Fibroblast of skin of left biceps (primary cell): ENCODE measurements at regions not wholly inside any gene's neighbourhood (a gene's known extent, or its start where the extent isn't known, plus 50 kb on each side); places are given as distances from the start of the nearest gene placed in this dataset.

Source experiments
- DNase-seq, 2 experiments: peaks; one replicate each; pipeline ENCODE4 v3.0.0-alpha.2; 2013; ENCODE audit warnings: low read depth in 2 of 2

GRCh38 chr20:63070771-63071540, 64.2 kb upstream of the BHLHE23 start:
- no peak for DNase-seq

DNA sequence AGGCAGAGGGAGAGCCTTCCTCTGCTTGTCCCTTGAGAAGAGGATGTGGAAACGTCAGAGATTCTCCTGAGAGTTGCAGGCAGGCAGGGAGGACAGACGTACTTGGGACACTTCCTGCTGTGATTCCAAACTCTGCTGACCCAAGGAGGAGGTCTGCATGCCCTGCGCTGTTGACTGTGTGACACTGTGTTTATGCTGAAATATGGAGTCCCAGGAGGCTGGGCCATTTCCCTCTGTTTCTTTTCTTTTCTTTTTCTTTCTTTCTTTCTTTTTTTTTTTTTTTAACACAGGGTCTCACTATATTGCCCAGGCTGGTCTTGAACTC, 63.5 kb upstream of the BHLHE23 start:
- DNase-seq = no peak

DNA sequence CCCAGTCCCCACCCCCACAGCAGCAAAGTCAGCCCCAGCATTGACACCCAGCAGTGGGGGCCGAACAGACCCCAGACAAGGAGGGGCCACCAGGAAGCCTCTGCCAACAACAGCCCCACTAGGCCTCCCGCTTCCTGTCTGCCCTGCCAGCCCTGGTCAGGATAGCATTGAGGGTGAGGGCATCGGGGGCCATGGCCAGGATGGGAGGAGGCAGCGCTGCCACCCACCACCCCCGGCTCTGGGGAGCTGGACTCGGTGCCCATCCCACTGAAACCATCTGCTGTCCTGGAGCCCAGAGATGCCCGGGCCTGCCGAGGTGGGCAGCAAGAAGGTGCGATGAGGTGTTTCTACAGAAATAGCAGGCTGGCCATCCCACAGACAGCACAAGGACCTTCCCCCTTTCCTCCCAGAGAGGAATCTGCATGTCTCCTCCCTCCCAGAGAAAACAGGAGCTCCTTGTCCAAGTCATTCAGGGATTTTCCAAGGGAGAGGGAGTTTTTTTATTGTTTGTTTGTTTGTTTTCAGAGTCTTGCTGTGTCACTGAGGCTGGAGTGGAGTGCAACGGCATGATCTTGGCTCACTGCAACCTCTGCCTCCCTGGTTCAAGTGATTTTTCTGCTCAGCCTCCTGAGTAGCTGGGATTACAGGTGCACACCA, 62.1 kb upstream of the BHLHE23 start:
- DNase-seq = no peak

GRCh38 chr20:63067721-63068560, 61.2 kb upstream of the BHLHE23 start:
- no peak for DNase-seq

- DNase-seq = no peak
Observed at GRCh38 chr20:63067266-63067635, 60.5 kb upstream of the BHLHE23 start.

- DNase-seq = no peak
Observed at GRCh38 chr20:63066506-63067265, 59.9 kb upstream of the BHLHE23 start.

DNA sequence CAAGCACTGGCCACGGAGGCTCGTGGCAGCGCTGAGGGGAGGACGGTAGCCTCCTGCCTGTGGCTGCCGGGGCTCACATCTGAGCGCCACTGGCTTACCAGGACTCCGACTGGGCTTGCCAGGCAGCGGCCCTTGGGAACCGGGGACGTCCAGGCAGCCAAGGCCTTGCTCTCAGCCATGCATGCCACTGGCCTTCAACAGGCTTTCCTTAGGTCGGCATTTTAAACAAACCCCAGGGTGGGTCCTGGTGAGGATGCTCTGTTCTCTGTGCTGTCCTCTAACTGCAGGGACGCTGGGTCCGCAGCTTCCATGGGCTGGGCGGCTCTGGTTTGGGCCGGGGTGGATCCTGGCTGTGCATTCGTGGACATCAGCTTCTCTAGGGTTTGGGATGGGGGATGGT, 59.1 kb upstream of the BHLHE23 start:
- DNase-seq = no peak

- DNase-seq = no peak
Observed at GRCh38 chr20:63064745-63065711, 58.3 kb upstream of the BHLHE23 start.

- no peak for DNase-seq
Observed at GRCh38 chr20:63064310-63064709, 57.5 kb upstream of the BHLHE23 start.

- no peak for DNase-seq
Observed at GRCh38 chr20:63062188-63063140, 55.7 kb upstream of the BHLHE23 start.

DNA sequence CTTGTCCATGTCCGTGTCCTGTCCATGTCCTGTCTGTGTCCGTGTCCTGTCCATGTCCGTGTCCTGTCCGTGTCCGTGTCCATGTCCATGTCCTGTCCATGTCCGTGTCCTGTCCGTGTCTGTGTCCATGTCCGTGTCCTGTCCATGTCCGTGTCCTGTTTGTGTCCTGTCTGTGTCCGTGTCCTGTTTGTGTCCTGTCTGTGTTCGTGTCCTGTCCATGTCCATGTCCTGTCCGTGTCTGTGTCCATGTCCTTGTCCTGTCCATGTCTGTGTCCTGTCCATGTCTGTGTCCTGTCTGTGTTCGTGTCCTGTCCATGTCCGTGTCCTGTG, 55.0 kb upstream of the BHLHE23 start:
- DNase-seq = no peak

DNA sequence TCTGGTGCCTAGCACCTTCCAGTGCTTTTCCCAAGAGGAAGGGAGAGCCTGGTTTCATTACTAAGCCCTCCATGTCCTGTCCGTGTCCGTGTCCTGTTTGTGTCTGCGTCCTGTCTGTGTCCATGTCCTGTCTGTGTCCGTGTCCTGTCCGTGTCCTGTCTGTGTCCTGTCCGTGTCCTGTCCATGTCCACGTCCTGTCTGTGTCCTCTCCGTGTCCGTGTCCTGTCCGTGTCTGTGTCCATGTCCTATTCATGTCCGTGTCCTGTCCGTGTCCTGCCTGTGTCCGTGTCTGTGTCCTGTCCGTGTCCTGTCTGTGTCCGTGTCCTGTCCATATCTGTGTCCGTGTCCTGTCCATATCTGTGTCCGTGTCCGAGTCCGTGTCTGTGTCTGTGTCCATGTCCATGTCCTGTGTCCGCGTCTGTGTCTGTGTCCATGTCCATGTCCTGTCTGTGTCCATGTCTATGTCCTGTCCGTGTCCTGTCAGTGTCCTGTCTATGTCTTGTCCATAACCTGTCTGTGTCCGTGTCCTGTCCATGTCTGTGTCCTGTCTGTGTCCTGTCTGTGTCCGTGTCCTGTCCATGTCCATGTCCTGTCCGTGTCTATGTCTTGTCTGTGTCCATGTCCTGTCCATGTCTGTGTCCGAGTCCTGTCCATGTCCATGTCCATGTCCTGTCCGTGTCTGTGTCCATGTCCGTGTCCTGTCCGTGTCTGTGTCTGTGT, 54.4 kb upstream of the BHLHE23 start:
- no peak for DNase-seq

GRCh38 chr20:63060057-63060991, 53.6 kb upstream of the BHLHE23 start:
- no peak for DNase-seq

DNA sequence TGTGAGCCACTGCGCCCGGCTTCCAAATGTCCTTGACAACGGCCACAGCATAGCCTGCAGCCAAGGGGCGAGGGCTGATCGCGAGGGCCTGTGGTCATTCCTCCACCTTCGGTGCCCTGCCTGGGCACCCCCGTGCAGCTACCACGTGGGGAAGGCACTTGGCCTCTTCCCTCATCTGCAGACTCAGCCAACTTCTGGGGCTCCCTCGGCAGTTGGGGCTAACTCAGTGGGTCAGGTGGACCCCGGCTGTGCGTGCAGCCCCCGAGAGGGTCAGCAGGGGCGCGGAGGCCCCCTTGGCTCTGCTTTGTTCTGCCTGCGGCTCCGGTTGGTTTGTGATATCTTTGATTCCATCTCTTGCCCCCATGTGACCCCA, 52.9 kb upstream of the BHLHE23 start:
- no peak for DNase-seq

DNA sequence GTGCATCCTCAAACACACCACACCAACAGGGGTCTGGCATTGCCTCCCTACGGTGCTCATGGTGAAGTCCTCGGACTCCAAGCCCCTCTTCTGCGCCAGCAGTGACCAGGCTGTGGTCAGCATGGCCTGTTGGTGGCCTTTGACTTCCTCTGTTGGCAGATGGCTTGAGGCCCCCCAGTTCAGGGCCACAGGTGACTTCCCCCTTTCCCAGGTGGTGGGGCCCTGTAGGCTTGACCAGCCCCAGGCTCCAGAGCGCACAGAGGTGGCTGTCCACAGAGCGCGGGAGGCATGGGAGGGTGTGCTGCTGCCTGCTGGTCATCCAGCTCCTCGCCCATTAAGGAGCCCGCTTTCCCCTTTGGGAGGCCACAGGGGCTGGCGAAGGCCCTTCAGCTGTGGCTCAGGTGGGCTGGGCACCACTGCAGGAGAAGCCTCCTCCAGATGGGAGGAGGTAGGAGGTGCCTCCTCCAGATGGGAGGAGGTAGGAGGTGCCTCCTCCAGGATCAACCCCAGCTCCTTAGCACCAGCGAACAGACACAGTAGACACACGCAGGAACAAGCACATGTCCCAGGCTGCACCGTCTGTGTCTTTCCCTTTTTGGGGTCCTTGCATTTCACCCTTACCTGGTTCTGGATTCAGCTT, 52.1 kb upstream of the BHLHE23 start:
- no peak for DNase-seq

GRCh38 chr20:63057171-63058117, 50.7 kb upstream of the BHLHE23 start:
- no peak for DNase-seq
